Transverse colon (tissue), 4 donors: ENCODE measurements at regions not wholly inside any gene's neighbourhood (a gene's known extent, or its start where the extent isn't known, plus 50 kb on each side); places are given as distances from the start of the nearest gene placed in this dataset.

Experiments
- CTCF ChIP-seq, 5 experiments: fragments of 200-600 bp in 3 of 5; fragments of 450-650 bp in 2 of 5; sonication (generic) in 3 of 5; IDR thresholded peaks; 1 replicate in 2 of 5; 2 replicates in 3 of 5; pipeline ENCODE4 v1.5.1; 2016 to 2017; ENCODE audit warnings: antibody characterized with exemption in 5 of 5, inconsistent platforms in 3 of 5, mild to moderate bottlenecking in 2 of 5, moderate library complexity in 1 of 5
- EP300 ChIP-seq: sonication (generic); formaldehyde crosslinking; IDR thresholded peaks from one replicate; pipeline ENCODE4 v1.6.1; 2017; ENCODE audit warnings: antibody characterized with exemption, low read depth
- POLR2A ChIP-seq: fragments of 450-650 bp; IDR thresholded peaks from one replicate; pipeline ENCODE4 v1.6.1; 2016; ENCODE audit warnings: antibody characterized with exemption, mild to moderate bottlenecking, moderate library complexity
- POLR2AphosphoS5 ChIP-seq, 3 donors: sonication (generic); formaldehyde crosslinking; IDR thresholded peaks; one replicate each; pipeline ENCODE4 v1.6.1; 2016; ENCODE audit warnings: antibody characterized with exemption in 3 of 3

- no peak for TF ChIP-seq CTCF (IDR thresholded peaks at IDR 0.05)
- TF ChIP-seq EP300, result no peak
- no peak for TF ChIP-seq POLR2AphosphoS5 (IDR thresholded peaks at IDR 0.05)
- TF ChIP-seq POLR2A, result no peak
Measured at GRCh38 chr4:145381163-145381562, 100.5 kb upstream of the SMAD1 start.
